SK-N-SH treated with all-trans-retinoic acid at 6 μM for 48 hours (cell line): ENCODE measurements at regions not wholly inside any gene's neighbourhood (a gene's known extent, or its start where the extent isn't known, plus 50 kb on each side); places are given as distances from the start of the nearest gene placed in this dataset.

ENCODE experiments used
- ATAC-seq: fragments of 200-7000 bp; cut with Tn5 transposase; 3 replicates; pipeline ENCODE4 v1.9.1; 2020; ENCODE audit warnings: mild to moderate bottlenecking, moderate library complexity
- ARNTL ChIP-seq: fragments of 450-650 bp; formaldehyde crosslinking; IDR thresholded peaks from 2 replicates; pipeline ENCODE4 v1.5.0; 2020; ENCODE audit warnings: low read depth, mild to moderate bottlenecking, moderate library complexity, borderline replicate concordance
- BACH2 ChIP-seq: fragments of 250-450 bp; sonication (Bioruptor Pico); IDR thresholded peaks from 2 replicates; pipeline ENCODE4 v1.9.0; 2021; ENCODE audit warnings: mild to moderate bottlenecking, borderline replicate concordance
- ESRRG ChIP-seq: fragments of 250-450 bp; sonication (Bioruptor Pico); IDR thresholded peaks from 2 replicates; pipeline ENCODE4 v1.6.1; 2021; ENCODE audit warnings: mild to moderate bottlenecking
- GLIS3 ChIP-seq: fragments of 250-450 bp; sonication (Bioruptor Pico); IDR thresholded peaks from 2 replicates; pipeline ENCODE4 v1.5.0; 2020; ENCODE audit warnings: mild to moderate bottlenecking, moderate library complexity
- ISL1 ChIP-seq: fragments of 250-450 bp; sonication (Bioruptor Pico); IDR thresholded peaks from 2 replicates; pipeline ENCODE4 v2.1.2; 2022; ENCODE audit warnings: mild to moderate bottlenecking, moderate library complexity
- OSR1 ChIP-seq: fragments of 250-450 bp; sonication (Bioruptor Pico); IDR thresholded peaks from 2 replicates; pipeline ENCODE4 v1.8.0; 2022; ENCODE audit warnings: moderate library complexity, mild to moderate bottlenecking, inconsistent platforms
- PATZ1 ChIP-seq: fragments of 250-450 bp; sonication (Bioruptor Pico); IDR thresholded peaks from 2 replicates; pipeline ENCODE4 v1.8.0; 2020; ENCODE audit warnings: mild to moderate bottlenecking, moderate library complexity, borderline replicate concordance
- POU6F1 ChIP-seq: fragments of 250-450 bp; sonication (Bioruptor Pico); IDR thresholded peaks from 2 replicates; pipeline ENCODE4 v1.8.0; 2021; ENCODE audit warnings: low read depth, mild to moderate bottlenecking, moderate library complexity, borderline replicate concordance
- PPARA ChIP-seq: fragments of 250-450 bp; sonication (Bioruptor Pico); IDR thresholded peaks from 2 replicates; pipeline ENCODE4 v1.5.0; 2020; ENCODE audit warnings: mild to moderate bottlenecking, borderline replicate concordance
- RARB ChIP-seq: fragments of 250-450 bp; sonication (Bioruptor Pico); IDR thresholded peaks from 2 replicates; pipeline ENCODE4 v1.8.0; 2021; ENCODE audit warnings: mild to moderate bottlenecking, moderate library complexity
- SNAI2 ChIP-seq: fragments of 250-450 bp; sonication (Bioruptor Pico); IDR thresholded peaks from 2 replicates; pipeline ENCODE4 v1.5.0; 2020; ENCODE audit warnings: mild to moderate bottlenecking, moderate library complexity
- TCF4 ChIP-seq: fragments of 250-450 bp; sonication (Bioruptor Pico); IDR thresholded peaks from 2 replicates; pipeline ENCODE4 v1.8.0; 2021; ENCODE audit warnings: mild to moderate bottlenecking, moderate library complexity, borderline replicate concordance
- TOX ChIP-seq: fragments of 250-450 bp; sonication (Bioruptor Pico); IDR thresholded peaks from 2 replicates; pipeline ENCODE4 v1.8.0; 2021; ENCODE audit warnings: mild to moderate bottlenecking, moderate library complexity, borderline replicate concordance
- ZC3H10 ChIP-seq: fragments of 250-450 bp; sonication (Bioruptor Pico); IDR thresholded peaks from 2 replicates; pipeline ENCODE4 v1.5.1; 2021; ENCODE audit warnings: mild to moderate bottlenecking, moderate library complexity
- ZFP3 ChIP-seq: fragments of 250-450 bp; sonication (Bioruptor Pico); IDR thresholded peaks from 2 replicates; pipeline ENCODE4 v1.5.0; 2020; ENCODE audit warnings: mild to moderate bottlenecking, moderate library complexity
- ZFP30 ChIP-seq: fragments of 450-650 bp; formaldehyde crosslinking; IDR thresholded peaks from 2 replicates; pipeline ENCODE4 v1.5.0; 2022; ENCODE audit warnings: mild to moderate bottlenecking, moderate library complexity
- ZNF565 ChIP-seq: fragments of 450-650 bp; formaldehyde crosslinking; conservative IDR thresholded peaks from 2 replicates; pipeline ENCODE4 v1.5.0; 2020; ENCODE audit warnings: low read depth, mild to moderate bottlenecking, moderate library complexity
- ZNF8 ChIP-seq: fragments of 450-650 bp; formaldehyde crosslinking; IDR thresholded peaks from 2 replicates; pipeline ENCODE4 v1.5.0; 2020; ENCODE audit warnings: mild to moderate bottlenecking, moderate library complexity
- TF ChIP-seq, protein P1 (sequence below): fragments of 250-450 bp; sonication (Bioruptor Pico); IDR thresholded peaks from 2 replicates; pipeline ENCODE4 v1.5.1; 2020; ENCODE audit warnings: low read depth, mild to moderate bottlenecking, moderate library complexity
- TF ChIP-seq, protein P2 (sequence below): fragments of 250-450 bp; sonication (Bioruptor Pico); IDR thresholded peaks from 2 replicates; pipeline ENCODE4 v1.5.0; 2020; ENCODE audit warnings: mild to moderate bottlenecking, moderate library complexity

GRCh38 chr2:198308368-198308767 lies 504.0 kb downstream of the PLCL1 start (continued):
- no peak for TF ChIP-seq BACH2 (CRISPR knock-in tag)
- no peak for TF ChIP-seq ZNF565 (CRISPR knock-in tag)
- TF ChIP-seq RARB (CRISPR knock-in tag): no peak
- TF ChIP-seq GLIS3: no peak
- TF ChIP-seq ZNF8 (CRISPR knock-in tag): no peak
- no peak for TF ChIP-seq ZFP3 (CRISPR knock-in tag)
- TF ChIP-seq, protein P1, sequence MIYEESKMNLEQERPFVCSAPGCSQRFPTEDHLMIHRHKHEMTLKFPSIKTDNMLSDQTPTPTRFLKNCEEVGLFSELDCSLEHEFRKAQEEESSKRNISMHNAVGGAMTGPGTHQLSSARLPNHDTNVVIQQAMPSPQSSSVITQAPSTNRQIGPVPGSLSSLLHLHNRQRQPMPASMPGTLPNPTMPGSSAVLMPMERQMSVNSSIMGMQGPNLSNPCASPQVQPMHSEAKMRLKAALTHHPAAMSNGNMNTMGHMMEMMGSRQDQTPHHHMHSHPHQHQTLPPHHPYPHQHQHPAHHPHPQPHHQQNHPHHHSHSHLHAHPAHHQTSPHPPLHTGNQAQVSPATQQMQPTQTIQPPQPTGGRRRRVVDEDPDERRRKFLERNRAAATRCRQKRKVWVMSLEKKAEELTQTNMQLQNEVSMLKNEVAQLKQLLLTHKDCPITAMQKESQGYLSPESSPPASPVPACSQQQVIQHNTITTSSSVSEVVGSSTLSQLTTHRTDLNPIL (CRISPR knock-in tag): no peak
- TF ChIP-seq OSR1 (CRISPR knock-in tag): no peak
- TF ChIP-seq, all 23 proteins: peak for 0

DNA sequence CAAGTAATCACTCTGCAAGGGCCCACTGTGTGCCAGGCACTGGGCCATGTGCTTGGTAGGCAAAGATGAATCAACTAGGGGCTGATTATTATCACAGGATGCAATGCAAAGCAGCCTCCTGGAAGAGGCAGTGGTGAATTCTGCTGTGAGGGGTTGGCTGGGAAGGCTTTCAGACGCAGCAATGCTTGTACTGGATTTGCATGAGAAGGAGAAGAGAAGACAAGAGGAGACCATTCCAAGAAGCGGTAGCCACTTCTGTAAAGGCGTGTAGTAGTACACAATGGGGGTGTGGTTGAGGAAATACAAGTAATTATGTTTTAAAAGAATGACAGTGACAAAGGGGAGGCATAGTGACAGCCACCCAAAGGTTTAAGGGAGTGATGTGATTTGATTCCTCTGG lies 502.7 kb downstream of the PLCL1 start:
- ATAC-seq: no peak
- TF ChIP-seq GLIS3 (no peak), BACH2 (CRISPR knock-in tag) (no peak), ARNTL (CRISPR knock-in tag) (no peak), ISL1 (CRISPR knock-in tag) (no peak), RARB (CRISPR knock-in tag) (no peak), ZNF8 (CRISPR knock-in tag) (no peak), ZFP30 (CRISPR knock-in tag) (no peak), SNAI2 (CRISPR knock-in tag) (no peak)
- TF ChIP-seq, protein P2, sequence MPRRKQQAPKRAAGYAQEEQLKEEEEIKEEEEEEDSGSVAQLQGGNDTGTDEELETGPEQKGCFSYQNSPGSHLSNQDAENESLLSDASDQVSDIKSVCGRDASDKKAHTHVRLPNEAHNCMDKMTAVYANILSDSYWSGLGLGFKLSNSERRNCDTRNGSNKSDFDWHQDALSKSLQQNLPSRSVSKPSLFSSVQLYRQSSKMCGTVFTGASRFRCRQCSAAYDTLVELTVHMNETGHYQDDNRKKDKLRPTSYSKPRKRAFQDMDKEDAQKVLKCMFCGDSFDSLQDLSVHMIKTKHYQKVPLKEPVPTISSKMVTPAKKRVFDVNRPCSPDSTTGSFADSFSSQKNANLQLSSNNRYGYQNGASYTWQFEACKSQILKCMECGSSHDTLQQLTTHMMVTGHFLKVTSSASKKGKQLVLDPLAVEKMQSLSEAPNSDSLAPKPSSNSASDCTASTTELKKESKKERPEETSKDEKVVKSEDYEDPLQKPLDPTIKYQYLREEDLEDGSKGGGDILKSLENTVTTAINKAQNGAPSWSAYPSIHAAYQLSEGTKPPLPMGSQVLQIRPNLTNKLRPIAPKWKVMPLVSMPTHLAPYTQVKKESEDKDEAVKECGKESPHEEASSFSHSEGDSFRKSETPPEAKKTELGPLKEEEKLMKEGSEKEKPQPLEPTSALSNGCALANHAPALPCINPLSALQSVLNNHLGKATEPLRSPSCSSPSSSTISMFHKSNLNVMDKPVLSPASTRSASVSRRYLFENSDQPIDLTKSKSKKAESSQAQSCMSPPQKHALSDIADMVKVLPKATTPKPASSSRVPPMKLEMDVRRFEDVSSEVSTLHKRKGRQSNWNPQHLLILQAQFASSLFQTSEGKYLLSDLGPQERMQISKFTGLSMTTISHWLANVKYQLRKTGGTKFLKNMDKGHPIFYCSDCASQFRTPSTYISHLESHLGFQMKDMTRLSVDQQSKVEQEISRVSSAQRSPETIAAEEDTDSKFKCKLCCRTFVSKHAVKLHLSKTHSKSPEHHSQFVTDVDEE: no peak

DNA sequence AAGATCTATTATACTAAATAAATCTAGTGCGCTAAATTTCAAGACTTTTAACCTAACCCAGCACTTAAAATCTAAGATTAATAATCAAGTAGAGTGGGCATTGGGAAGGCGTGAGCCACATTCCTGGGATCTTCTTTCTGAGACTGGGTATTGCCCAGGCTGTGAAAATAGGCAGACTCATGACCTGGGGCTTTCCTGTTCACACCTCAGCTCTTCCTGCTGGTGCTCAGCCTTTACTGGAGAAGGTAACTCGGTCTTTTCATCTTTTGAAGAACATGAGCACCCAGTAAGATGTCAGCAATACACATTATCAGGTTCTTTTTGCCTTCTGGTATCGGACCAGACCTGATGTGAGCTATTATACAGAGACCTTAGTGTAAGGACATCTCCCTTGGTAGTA lies 500.5 kb downstream of the PLCL1 start:
- TF ChIP-seq BACH2 (CRISPR knock-in tag) (no peak), PATZ1 (CRISPR knock-in tag) (no peak), TCF4 (CRISPR knock-in tag) (no peak), ESRRG (CRISPR knock-in tag) (no peak), ZFP30 (CRISPR knock-in tag) (no peak), POU6F1 (CRISPR knock-in tag) (no peak), SNAI2 (CRISPR knock-in tag) (no peak), GLIS3 (no peak), ZNF8 (CRISPR knock-in tag) (no peak), TOX (CRISPR knock-in tag) (no peak), ZNF565 (CRISPR knock-in tag) (no peak), RARB (CRISPR knock-in tag) (no peak), OSR1 (CRISPR knock-in tag) (no peak), ZC3H10 (no peak), PPARA (CRISPR knock-in tag) (no peak), ZFP3 (CRISPR knock-in tag) (no peak)
- TF ChIP-seq, protein P2: no peak
- TF ChIP-seq, protein P1 (CRISPR knock-in tag): no peak
- no peak for ATAC-seq
